Lung (tissue), 11 donors: ENCODE measurements at regions not wholly inside any gene's neighbourhood (a gene's known extent, or its start where the extent isn't known, plus 50 kb on each side); places are given as distances from the start of the nearest gene placed in this dataset.

ENCODE experiments used
- ATAC-seq: fragments of 200-7000 bp; cut with Tn5 transposase; one replicate; pipeline ENCODE4 v1.9.1; 2020; ENCODE audit warnings: moderate number of reproducible peaks; ENCODE audit not compliant: insufficient read depth, low FRiP score
- DNase-seq, 3 donors: peaks; one replicate each; pipeline ENCODE4 v3.0.0-alpha.2; 2013 to 2017
- H3K27ac ChIP-seq, 2 donors: one replicate each; pipeline ENCODE4 v1.5.1; 2013; ENCODE audit warnings: mild to moderate bottlenecking in 2 of 2, moderate library complexity in 2 of 2, control low read depth in 1 of 2, inconsistent platforms in 1 of 2, low read depth in 1 of 2, low read length in 1 of 2
- H3K27me3 ChIP-seq, 3 donors: one replicate each; pipeline ENCODE4 v1.5.1; 2013; ENCODE audit warnings: low read length in 2 of 3; ENCODE audit not compliant: control insufficient read depth in 3 of 3, insufficient read depth in 3 of 3
- H3K36me3 ChIP-seq, 4 donors: one replicate each; pipeline ENCODE4 v1.5.1; 2013; ENCODE audit warnings: low read length in 4 of 4, mild to moderate bottlenecking in 1 of 4, moderate library complexity in 1 of 4; ENCODE audit not compliant: control insufficient read depth in 4 of 4, insufficient read depth in 4 of 4
- H3K4me1 ChIP-seq, 5 donors: one replicate each; pipeline ENCODE4 v1.5.1; 2013; ENCODE audit warnings: low read length in 5 of 5, mild to moderate bottlenecking in 2 of 5, moderate library complexity in 1 of 5; ENCODE audit not compliant: control insufficient read depth in 5 of 5, insufficient read depth in 5 of 5
- H3K4me3 ChIP-seq: one replicate; pipeline ENCODE4 v1.5.1; 2013; ENCODE audit warnings: mild to moderate bottlenecking, control low read depth, moderate library complexity
- H3K9ac ChIP-seq, 2 donors: one replicate each; pipeline ENCODE4 v1.5.1; 2013; ENCODE audit warnings: low read length in 2 of 2, control low read depth in 1 of 2; ENCODE audit not compliant: insufficient read depth in 1 of 2
- H3K9me3 ChIP-seq, 4 donors: one replicate each; pipeline ENCODE4 v1.5.1; 2013; ENCODE audit warnings: low read length in 3 of 4, mild to moderate bottlenecking in 1 of 4, moderate library complexity in 1 of 4; ENCODE audit not compliant: control insufficient read depth in 4 of 4, insufficient read depth in 3 of 4
- CTCF ChIP-seq: IDR thresholded peaks from 2 replicates; pipeline ENCODE4 v1.5.1; 2012; ENCODE audit warnings: mild to moderate bottlenecking; ENCODE audit errors: control extremely low read depth, extremely low read depth
- WGBS, 2 donors: extraction: QIAGEN DNeasy Blood & Tissue Kit; methylation state at CpG; one replicate each; pipeline ENCODE4 v1.1.7; 2013; 5-methylcytosine and 5-hydroxymethylcytosine counted together
- donor health status: control.
- donor health status: control.
- donor health status: Bipolar disorder and iron deficiency.
- donor health status: healthy.
- donor health status: DM: yes; HTN: yes; CAD: no.

GRCh38 chr3:20846066-20846465 lies 660.1 kb upstream of the SGO1 start:
- H3K9ac ChIP-seq: no peak overlapping the region
- no peaks in the 10 kb centered on the region for H3K9me3 ChIP-seq
- H3K27ac ChIP-seq: no peak overlapping the region
- H3K4me1 ChIP-seq: peaks cover 0 to 46% (median 0%) of the 10 kb centered on the region in 5 donors
- no peak overlapping the region for H3K4me3 ChIP-seq
- DNase-seq (no peak), ATAC-seq (no peak)
- no peaks in the 10 kb centered on the region for H3K27me3 ChIP-seq
- WGBS, 2 donors: 80 to 89% methylated on average over 2 of the region's 2 CpGs
- no peak for TF ChIP-seq CTCF
- no peaks in the 10 kb centered on the region for H3K36me3 ChIP-seq

GRCh38 chr3:20844851-20845250 lies 658.8 kb upstream of the SGO1 start:
- Histone ChIP-seq H3K9me3 (no peaks in the 10 kb centered on the region), H3K27me3 (no peaks in the 10 kb centered on the region), H3K36me3 (no peaks in the 10 kb centered on the region), H3K4me3 (no peak overlapping the region), H3K4me1 (peaks cover 0 to 41% (median 0%) of the 10 kb centered on the region in 5 donors), H3K9ac (no peak overlapping the region), H3K27ac (no peak overlapping the region)
- TF ChIP-seq CTCF: no peak
- 53 to 72% methylated on average over 5 of the region's 5 CpGs for WGBS, 2 donors
- ATAC-seq: no peak
- peak in 2 of 3 donors; percentile 58 to 64 for DNase-seq

- H3K36me3 ChIP-seq: no peaks in the 10 kb centered on the region
- H3K27me3 ChIP-seq: no peaks in the 10 kb centered on the region
- H3K4me1 ChIP-seq: peaks cover 0 to 46% (median 1%) of the 10 kb centered on the region in 5 donors
- 67 to 69% methylated on average over 3 of the region's 3 CpGs for WGBS, 2 donors
- H3K27ac ChIP-seq: no peak overlapping the region
- ATAC-seq (no peak), DNase-seq (peak in 2 of 3 donors; percentile 42 to 57)
- H3K9ac ChIP-seq: no peak overlapping the region
- H3K9me3 ChIP-seq: no peaks in the 10 kb centered on the region
- TF ChIP-seq CTCF: no peak
- H3K4me3 ChIP-seq: no peak overlapping the region
Measured at GRCh38 chr3:20842594-20843436, 656.8 kb upstream of the SGO1 start.
